Kidney epithelial cell (primary cell): ENCODE measurements at regions not wholly inside any gene's neighbourhood (a gene's known extent, or its start where the extent isn't known, plus 50 kb on each side); places are given as distances from the start of the nearest gene placed in this dataset.
"Not testable (repeated sequence)": the region's sequence is repeated elsewhere in the genome, so short reads cannot be mapped to it uniquely, and the experiment has no call there.

Source experiments
- DNase-seq: peaks from one replicate; pipeline ENCODE4 v3.0.0-alpha.2; 2010; ENCODE audit warnings: low read depth
- H3K27me3 ChIP-seq: 2 replicates; pipeline ENCODE4 v1.6.0; 2011; ENCODE audit warnings: low read length; ENCODE audit not compliant: control insufficient read depth, insufficient read depth
- H3K36me3 ChIP-seq: 2 replicates; pipeline ENCODE4 v1.5.1; 2011; ENCODE audit warnings: low read length; ENCODE audit not compliant: control insufficient read depth, insufficient read depth
- H3K4me3 ChIP-seq: 2 replicates; pipeline ENCODE4 v1.5.1; 2011; ENCODE audit warnings: low read depth, mild to moderate bottlenecking, control low read depth, low read length
- TF ChIP-seq, protein P1 (sequence below): IDR thresholded peaks from 2 replicates; pipeline ENCODE4 v1.5.1; 2011; ENCODE audit warnings: mild to moderate bottlenecking, moderate library complexity, low read length, control low read depth, inconsistent platforms; ENCODE audit not compliant: insufficient read depth, poor library complexity, severe bottlenecking

DNA sequence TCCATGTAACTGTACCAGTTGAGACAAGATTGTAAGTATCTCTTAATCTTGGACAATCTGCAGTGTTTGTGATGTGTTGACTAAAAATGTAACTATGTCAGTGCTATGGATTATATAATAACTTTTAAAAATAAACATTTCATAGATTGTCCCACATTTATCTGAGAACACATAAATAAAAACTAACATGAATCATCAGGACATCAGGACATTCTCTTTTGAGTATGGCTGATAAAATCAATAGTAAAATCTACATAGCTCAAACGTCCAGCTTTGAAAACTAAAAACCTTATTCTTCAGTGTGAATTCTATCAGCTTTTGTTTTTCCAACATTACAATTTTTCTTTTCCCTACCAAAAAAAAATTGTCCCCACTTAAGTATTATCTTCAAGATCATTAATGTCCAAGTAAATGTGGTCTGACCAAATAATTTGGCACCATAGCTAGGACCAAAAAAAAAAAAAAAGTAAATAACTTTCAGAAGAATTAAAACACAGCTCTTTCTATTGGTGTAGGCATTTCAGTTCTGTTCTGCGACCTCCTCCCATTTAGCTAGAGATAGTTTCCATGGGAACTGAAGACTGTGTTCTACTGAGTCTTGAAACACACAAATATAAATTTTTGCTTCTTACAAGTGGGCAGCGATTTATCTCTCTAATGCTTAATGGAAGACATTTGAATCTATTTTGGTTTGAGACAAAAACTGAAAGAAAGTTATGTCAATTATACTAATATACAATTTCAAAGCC, 123.0 kb upstream of the SGCE start:
- TF ChIP-seq, protein P1, sequence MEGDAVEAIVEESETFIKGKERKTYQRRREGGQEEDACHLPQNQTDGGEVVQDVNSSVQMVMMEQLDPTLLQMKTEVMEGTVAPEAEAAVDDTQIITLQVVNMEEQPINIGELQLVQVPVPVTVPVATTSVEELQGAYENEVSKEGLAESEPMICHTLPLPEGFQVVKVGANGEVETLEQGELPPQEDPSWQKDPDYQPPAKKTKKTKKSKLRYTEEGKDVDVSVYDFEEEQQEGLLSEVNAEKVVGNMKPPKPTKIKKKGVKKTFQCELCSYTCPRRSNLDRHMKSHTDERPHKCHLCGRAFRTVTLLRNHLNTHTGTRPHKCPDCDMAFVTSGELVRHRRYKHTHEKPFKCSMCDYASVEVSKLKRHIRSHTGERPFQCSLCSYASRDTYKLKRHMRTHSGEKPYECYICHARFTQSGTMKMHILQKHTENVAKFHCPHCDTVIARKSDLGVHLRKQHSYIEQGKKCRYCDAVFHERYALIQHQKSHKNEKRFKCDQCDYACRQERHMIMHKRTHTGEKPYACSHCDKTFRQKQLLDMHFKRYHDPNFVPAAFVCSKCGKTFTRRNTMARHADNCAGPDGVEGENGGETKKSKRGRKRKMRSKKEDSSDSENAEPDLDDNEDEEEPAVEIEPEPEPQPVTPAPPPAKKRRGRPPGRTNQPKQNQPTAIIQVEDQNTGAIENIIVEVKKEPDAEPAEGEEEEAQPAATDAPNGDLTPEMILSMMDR: no peak
- Histone ChIP-seq H3K27me3 (no peaks in the 10 kb centered on the region), H3K36me3 (no peaks in the 10 kb centered on the region), H3K4me3 (no peak overlapping the region)
- no peak for DNase-seq

DNA sequence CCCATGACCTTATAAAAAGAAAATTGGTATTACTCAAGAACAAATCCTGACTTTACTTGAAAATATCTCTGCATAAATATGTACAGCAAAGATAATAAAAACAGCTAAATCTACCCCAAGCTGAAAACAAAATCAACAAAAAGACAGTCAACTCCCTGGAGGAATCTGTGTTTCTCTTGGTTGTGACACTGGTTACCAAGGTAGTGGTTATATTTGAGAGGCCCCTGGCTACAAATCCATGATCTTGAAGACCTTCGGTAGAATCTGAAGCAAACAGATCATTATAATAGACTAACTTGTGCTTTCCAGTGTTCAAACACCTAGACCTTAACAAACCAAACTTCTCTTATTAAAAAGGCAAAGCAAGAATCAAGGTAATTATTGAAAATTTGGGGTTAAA, 123.9 kb upstream of the SGCE start:
- Histone ChIP-seq H3K27me3 (no peaks in the 10 kb centered on the region), H3K36me3 (no peaks in the 10 kb centered on the region), H3K4me3 (no peak overlapping the region)
- TF ChIP-seq, protein P1: no peak
- DNase-seq: no peak

DNA sequence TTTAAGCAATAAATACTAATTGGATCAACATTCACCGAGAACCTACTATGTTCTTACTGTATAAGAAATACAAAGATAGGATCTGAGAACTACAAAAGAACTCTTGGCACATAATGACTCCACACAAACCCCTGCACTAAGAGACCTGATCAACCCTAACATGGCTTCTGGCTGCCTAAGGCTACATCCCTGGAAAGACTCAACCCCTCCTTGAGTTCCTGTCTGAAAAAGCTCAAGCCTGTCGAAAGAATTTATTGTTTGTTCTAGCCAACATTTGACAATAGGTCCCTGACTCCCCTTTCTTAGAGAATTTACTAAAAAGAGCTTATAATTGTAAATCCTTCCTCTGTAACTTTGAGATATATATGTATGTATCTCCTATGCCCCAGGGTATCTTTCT, 125.3 kb upstream of the SGCE start:
- TF ChIP-seq, protein P1: no peak
- Histone ChIP-seq H3K27me3 (no peaks in the 10 kb centered on the region), H3K4me3 (no peak overlapping the region), H3K36me3 (no peaks in the 10 kb centered on the region)
- DNase-seq: no peak

DNA sequence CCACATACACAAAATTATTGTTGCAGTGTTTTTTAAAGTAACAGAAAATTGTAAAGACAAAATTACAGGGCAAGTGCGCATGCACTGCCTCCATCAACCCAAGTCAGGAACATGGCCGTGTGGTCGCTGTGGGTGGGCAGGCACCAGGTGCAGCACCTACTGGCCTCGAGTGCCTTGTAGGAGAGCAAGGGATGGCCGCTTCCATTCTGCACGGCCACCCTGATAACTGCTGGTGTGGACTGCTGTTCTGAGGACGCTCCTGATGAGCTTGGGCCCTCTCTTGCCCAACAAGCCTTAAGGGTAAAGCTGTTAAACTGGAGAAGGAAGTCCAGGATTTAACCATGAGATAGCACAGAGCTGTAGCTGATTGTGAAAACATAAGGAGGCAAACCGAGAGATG, 124.6 kb upstream of the PPP1R9A start:
- Histone ChIP-seq H3K27me3 (no peaks in the 10 kb centered on the region), H3K4me3 (no peak overlapping the region), H3K36me3 (no peaks in the 10 kb centered on the region)
- DNase-seq: no peak
- TF ChIP-seq, protein P1: no peak

DNA sequence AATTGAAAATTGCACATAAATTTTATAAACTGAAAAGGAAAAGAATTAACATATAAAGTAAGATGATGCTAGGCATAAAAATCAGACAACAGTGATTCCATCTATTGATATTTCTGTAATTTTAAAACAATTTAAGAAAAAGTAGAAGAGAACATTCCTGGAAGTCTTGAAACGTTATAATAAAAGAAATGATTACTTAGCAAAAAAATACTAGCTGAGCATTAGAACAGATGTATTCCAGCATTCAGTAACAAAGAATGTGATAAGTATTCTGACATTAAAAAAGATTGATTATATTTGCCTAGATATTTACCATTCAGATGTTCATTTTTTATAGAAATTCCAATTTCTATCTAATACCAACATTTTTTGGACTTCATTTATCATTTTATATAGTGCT, 120.1 kb upstream of the PPP1R9A start:
- no peaks in the 10 kb centered on the region for H3K27me3 ChIP-seq
- no peak overlapping the region for H3K4me3 ChIP-seq
- TF ChIP-seq, protein P1: no peak
- no peak for DNase-seq
- H3K36me3 ChIP-seq: no peaks in the 10 kb centered on the region

DNA sequence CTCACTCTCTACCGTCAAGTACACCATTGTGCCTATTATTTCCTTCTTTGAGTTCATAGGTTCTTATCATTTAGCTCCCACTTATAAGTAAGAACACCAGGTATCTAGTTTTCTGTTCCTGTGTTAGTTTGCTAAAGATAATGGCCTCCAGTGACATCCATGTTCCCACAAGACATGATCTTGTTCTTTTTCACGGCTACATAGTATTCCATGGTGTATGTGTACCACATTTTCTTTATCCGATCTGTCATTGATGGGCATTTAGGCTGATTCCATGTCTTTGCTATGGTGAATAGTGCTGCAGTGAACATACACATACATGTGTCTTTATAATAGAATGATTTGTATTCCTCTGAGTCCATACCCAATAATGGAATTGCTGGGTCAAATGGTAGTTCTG, 119.0 kb upstream of the PPP1R9A start:
- H3K36me3 ChIP-seq, H3K27me3 ChIP-seq, H3K4me3 ChIP-seq, DNase-seq: not testable (repeated sequence)
